DMS 273 treated with DMSO at 0.1 percent for 48 hours (cell line): ENCODE measurements at regions not wholly inside any gene's neighbourhood (a gene's known extent, or its start where the extent isn't known, plus 50 kb on each side); places are given as distances from the start of the nearest gene placed in this dataset.

Source experiments
- DNase-seq: peaks from one replicate; lab custom pipeline; 2025; lab: John Stamatoyannopoulos, UW

GRCh38 chr6:53974941-53975340, 136.3 kb upstream of the MLIP start:
- DNase-seq: no peak

- no peak for DNase-seq
Observed at GRCh38 chr6:53975941-53976615, 135.2 kb upstream of the MLIP start.

- DNase-seq: no peak
Observed at GRCh38 chr6:53977551-53977950, 133.7 kb upstream of the MLIP start.

GRCh38 chr6:53979468-53980067, 131.7 kb upstream of the MLIP start:
- peak; percentile 37 for DNase-seq

GRCh38 chr6:53982366-53983050, 128.7 kb upstream of the MLIP start:
- DNase-seq: no peak

GRCh38 chr6:53983301-53983700, 127.9 kb upstream of the MLIP start:
- no peak for DNase-seq

- no peak for DNase-seq
Observed at GRCh38 chr6:53984163-53984562, 127.1 kb upstream of the MLIP start.

GRCh38 chr6:53984581-53984980, 126.7 kb upstream of the MLIP start:
- peak; percentile 21 for DNase-seq

GRCh38 chr6:53985366-53985765, 125.9 kb upstream of the MLIP start:
- no peak for DNase-seq

GRCh38 chr6:53986165-53986720, 125.0 kb upstream of the MLIP start:
- peak; percentile 51 for DNase-seq

GRCh38 chr6:53986721-53987521, 124.3 kb upstream of the MLIP start:
- peak; percentile 27 for DNase-seq

- DNase-seq: no peak
Observed at GRCh38 chr6:53987522-53987888, 123.7 kb upstream of the MLIP start.

GRCh38 chr6:53989504-53989903, 121.7 kb upstream of the MLIP start:
- DNase-seq: no peak

GRCh38 chr6:53992522-53992921, 118.7 kb upstream of the MLIP start:
- DNase-seq: no peak

GRCh38 chr6:53994201-53994600, 117.0 kb upstream of the MLIP start:
- DNase-seq: no peak

GRCh38 chr6:53995935-53996334, 115.3 kb upstream of the MLIP start:
- DNase-seq: no peak

- no peak for DNase-seq
Observed at GRCh38 chr6:53998303-53998702, 112.9 kb upstream of the MLIP start.

- DNase-seq: no peak
Observed at GRCh38 chr6:53999088-53999755, 112.0 kb upstream of the MLIP start.

- DNase-seq: no peak
Observed at GRCh38 chr6:54002116-54002515, 109.1 kb upstream of the MLIP start.

GRCh38 chr6:54003316-54003715, 107.9 kb upstream of the MLIP start:
- no peak for DNase-seq

GRCh38 chr6:54008589-54008988, 102.7 kb upstream of the MLIP start:
- no peak for DNase-seq
